ENCODE measurements at regions not wholly inside any gene's neighbourhood (a gene's known extent, or its start where the extent isn't known, plus 50 kb on each side); places are given as distances from the start of the nearest gene placed in this dataset.

GRCh38 chr5:4643190-4643589 lies 496.9 kb upstream of the ADAMTS16 start:
- no peaks in the 10 kb centered on the region for H3K4me1 ChIP-seq (ENCODE audit: insufficient read depth, low read length)
- H3K27me3 ChIP-seq (ENCODE audit: insufficient read depth, low read length), result no peaks in the 10 kb centered on the region
- H3K9ac ChIP-seq (ENCODE audit: low read depth, low read length), result no peak overlapping the region
- no peak overlapping the region for H3K27ac ChIP-seq (ENCODE audit: low read length)
- H3K4me3 ChIP-seq (ENCODE audit: low read length), result no peak overlapping the region
- peaks cover 8% of the 10 kb centered on the region for H3K9me3 ChIP-seq (ENCODE audit: insufficient read depth, low read depth, low read length)
- no peaks in the 10 kb centered on the region for H3K36me3 ChIP-seq (ENCODE audit: insufficient read depth, low read depth, low read length)

- Histone ChIP-seq H3K9ac (ENCODE audit: low read depth, low read length) (no peak overlapping the region), H3K27me3 (ENCODE audit: insufficient read depth, low read length) (no peaks in the 10 kb centered on the region), H3K9me3 (ENCODE audit: insufficient read depth, low read depth, low read length) (peaks cover 8% of the 10 kb centered on the region), H3K36me3 (ENCODE audit: insufficient read depth, low read depth, low read length) (no peaks in the 10 kb centered on the region), H3K4me3 (ENCODE audit: low read length) (no peak overlapping the region), H3K4me1 (ENCODE audit: insufficient read depth, low read length) (no peaks in the 10 kb centered on the region), H3K27ac (ENCODE audit: low read length) (no peak overlapping the region)
Observed at GRCh38 chr5:4643960-4644359, 496.2 kb upstream of the ADAMTS16 start.

GRCh38 chr5:4646715-4647375 lies 493.3 kb upstream of the ADAMTS16 start:
- Histone ChIP-seq H3K36me3 (ENCODE audit: insufficient read depth, low read depth, low read length) (no peaks in the 10 kb centered on the region), H3K27me3 (ENCODE audit: insufficient read depth, low read length) (no peaks in the 10 kb centered on the region), H3K9ac (ENCODE audit: low read depth, low read length) (no peak overlapping the region), H3K27ac (ENCODE audit: low read length) (no peak overlapping the region), H3K4me3 (ENCODE audit: low read length) (no peak overlapping the region), H3K9me3 (ENCODE audit: insufficient read depth, low read depth, low read length) (peaks cover 8% of the 10 kb centered on the region), H3K4me1 (ENCODE audit: insufficient read depth, low read length) (peaks cover under 1% of the 10 kb centered on the region; the same call in 1 of the 2 replicates)

- no peak overlapping the region for H3K4me3 ChIP-seq (ENCODE audit: low read length)
- H3K27me3 ChIP-seq (ENCODE audit: insufficient read depth, low read length), result no peaks in the 10 kb centered on the region
- no peak overlapping the region for H3K9ac ChIP-seq (ENCODE audit: low read depth, low read length)
- peaks cover 4% of the 10 kb centered on the region; the same call in 1 of the 2 replicates for H3K4me1 ChIP-seq (ENCODE audit: insufficient read depth, low read length)
- peaks cover 4% of the 10 kb centered on the region for H3K9me3 ChIP-seq (ENCODE audit: insufficient read depth, low read depth, low read length)
- no peak overlapping the region for H3K27ac ChIP-seq (ENCODE audit: low read length)
- no peaks in the 10 kb centered on the region for H3K36me3 ChIP-seq (ENCODE audit: insufficient read depth, low read depth, low read length)
Observed at GRCh38 chr5:4647955-4648354, 492.2 kb upstream of the ADAMTS16 start.

GRCh38 chr5:4651806-4652565 lies 488.1 kb upstream of the ADAMTS16 start:
- Histone ChIP-seq H3K4me3 (ENCODE audit: low read length) (no peak overlapping the region), H3K36me3 (ENCODE audit: insufficient read depth, low read depth, low read length) (no peaks in the 10 kb centered on the region), H3K9me3 (ENCODE audit: insufficient read depth, low read depth, low read length) (no peaks in the 10 kb centered on the region), H3K27ac (ENCODE audit: low read length) (no peak overlapping the region), H3K4me1 (ENCODE audit: insufficient read depth, low read length) (peaks cover 4% of the 10 kb centered on the region; the same call in 1 of the 2 replicates), H3K9ac (ENCODE audit: low read depth, low read length) (no peak overlapping the region), H3K27me3 (ENCODE audit: insufficient read depth, low read length) (no peaks in the 10 kb centered on the region)

GRCh38 chr5:4653475-4653874 lies 486.7 kb upstream of the ADAMTS16 start:
- H3K36me3 ChIP-seq (ENCODE audit: insufficient read depth, low read depth, low read length), result no peaks in the 10 kb centered on the region
- no peak overlapping the region for H3K4me3 ChIP-seq (ENCODE audit: low read length)
- H3K27ac ChIP-seq (ENCODE audit: low read length), result no peak overlapping the region
- no peaks in the 10 kb centered on the region for H3K27me3 ChIP-seq (ENCODE audit: insufficient read depth, low read length)
- H3K9me3 ChIP-seq (ENCODE audit: insufficient read depth, low read depth, low read length), result no peaks in the 10 kb centered on the region
- no peak overlapping the region for H3K9ac ChIP-seq (ENCODE audit: low read depth, low read length)
- peaks cover 4% of the 10 kb centered on the region; the same call in 1 of the 2 replicates for H3K4me1 ChIP-seq (ENCODE audit: insufficient read depth, low read length)

- H3K27ac ChIP-seq (ENCODE audit: low read length), result no peak overlapping the region
- H3K4me3 ChIP-seq (ENCODE audit: low read length), result no peak overlapping the region
- no peaks in the 10 kb centered on the region for H3K4me1 ChIP-seq (ENCODE audit: insufficient read depth, low read length)
Observed at GRCh38 chr5:4659851-4660250, 480.3 kb upstream of the ADAMTS16 start.

GRCh38 chr5:4661326-4661725 lies 478.8 kb upstream of the ADAMTS16 start:
- H3K27ac ChIP-seq (ENCODE audit: low read length), result no peak overlapping the region
- no peaks in the 10 kb centered on the region for H3K36me3 ChIP-seq (ENCODE audit: insufficient read depth, low read depth, low read length)
- H3K4me1 ChIP-seq (ENCODE audit: insufficient read depth, low read length), result no peaks in the 10 kb centered on the region

More at GRCh38 chr5:4659851-4660250, 480.3 kb upstream of the ADAMTS16 start:
- H3K9me3 ChIP-seq (ENCODE audit: insufficient read depth, low read depth, low read length), result no peaks in the 10 kb centered on the region
- H3K9ac ChIP-seq (ENCODE audit: low read depth, low read length), result no peak overlapping the region
- H3K27me3 ChIP-seq (ENCODE audit: insufficient read depth, low read length), result no peaks in the 10 kb centered on the region
- H3K36me3 ChIP-seq (ENCODE audit: insufficient read depth, low read depth, low read length), result no peaks in the 10 kb centered on the region

GRCh38 chr5:4661836-4662235 lies 478.3 kb upstream of the ADAMTS16 start:
- H3K36me3 ChIP-seq (ENCODE audit: insufficient read depth, low read depth, low read length), result no peaks in the 10 kb centered on the region
- H3K4me1 ChIP-seq (ENCODE audit: insufficient read depth, low read length), result no peaks in the 10 kb centered on the region
- H3K27ac ChIP-seq (ENCODE audit: low read length), result no peak overlapping the region
- H3K27me3 ChIP-seq (ENCODE audit: insufficient read depth, low read length), result no peaks in the 10 kb centered on the region
- H3K4me3 ChIP-seq (ENCODE audit: low read length), result no peak overlapping the region
- no peak overlapping the region for H3K9ac ChIP-seq (ENCODE audit: low read depth, low read length)
- H3K9me3 ChIP-seq (ENCODE audit: insufficient read depth, low read depth, low read length), result no peaks in the 10 kb centered on the region

More at GRCh38 chr5:4661326-4661725, 478.8 kb upstream of the ADAMTS16 start:
- Histone ChIP-seq H3K9me3 (ENCODE audit: insufficient read depth, low read depth, low read length) (no peaks in the 10 kb centered on the region), H3K4me3 (ENCODE audit: low read length) (no peak overlapping the region), H3K27me3 (ENCODE audit: insufficient read depth, low read length) (no peaks in the 10 kb centered on the region), H3K9ac (ENCODE audit: low read depth, low read length) (no peak overlapping the region)

GRCh38 chr5:4662756-4663155 lies 477.4 kb upstream of the ADAMTS16 start:
- Histone ChIP-seq H3K27me3 (ENCODE audit: insufficient read depth, low read length) (no peaks in the 10 kb centered on the region), H3K9me3 (ENCODE audit: insufficient read depth, low read depth, low read length) (no peaks in the 10 kb centered on the region), H3K4me1 (ENCODE audit: insufficient read depth, low read length) (no peaks in the 10 kb centered on the region), H3K36me3 (ENCODE audit: insufficient read depth, low read depth, low read length) (no peaks in the 10 kb centered on the region), H3K27ac (ENCODE audit: low read length) (no peak overlapping the region), H3K9ac (ENCODE audit: low read depth, low read length) (no peak overlapping the region), H3K4me3 (ENCODE audit: low read length) (no peak overlapping the region)

- Histone ChIP-seq H3K27me3 (ENCODE audit: insufficient read depth, low read length) (no peaks in the 10 kb centered on the region), H3K4me1 (ENCODE audit: insufficient read depth, low read length) (no peaks in the 10 kb centered on the region), H3K36me3 (ENCODE audit: insufficient read depth, low read depth, low read length) (no peaks in the 10 kb centered on the region)
Observed at GRCh38 chr5:4665911-4666310, 474.2 kb upstream of the ADAMTS16 start.

GRCh38 chr5:4674166-4674565 lies 466.0 kb upstream of the ADAMTS16 start:
- Histone ChIP-seq H3K9ac (ENCODE audit: low read depth, low read length) (no peak overlapping the region), H3K9me3 (ENCODE audit: insufficient read depth, low read depth, low read length) (no peaks in the 10 kb centered on the region), H3K4me1 (ENCODE audit: insufficient read depth, low read length) (no peaks in the 10 kb centered on the region)

More at GRCh38 chr5:4665911-4666310, 474.2 kb upstream of the ADAMTS16 start:
- Histone ChIP-seq H3K9me3 (ENCODE audit: insufficient read depth, low read depth, low read length) (no peaks in the 10 kb centered on the region), H3K9ac (ENCODE audit: low read depth, low read length) (no peak overlapping the region), H3K4me3 (ENCODE audit: low read length) (no peak overlapping the region), H3K27ac (ENCODE audit: low read length) (no peak overlapping the region)

More at GRCh38 chr5:4674166-4674565, 466.0 kb upstream of the ADAMTS16 start:
- Histone ChIP-seq H3K27ac (ENCODE audit: low read length) (no peak overlapping the region), H3K27me3 (ENCODE audit: insufficient read depth, low read length) (no peaks in the 10 kb centered on the region), H3K4me3 (ENCODE audit: low read length) (no peak overlapping the region), H3K36me3 (ENCODE audit: insufficient read depth, low read depth, low read length) (no peaks in the 10 kb centered on the region)

All from iPS-20b (cell line).